SIG-M5 treated with dmso at 0.1 percent for 504 hours (cell line): ENCODE measurements at regions not wholly inside any gene's neighbourhood (a gene's known extent, or its start where the extent isn't known, plus 50 kb on each side); places are given as distances from the start of the nearest gene placed in this dataset.
A peak's percentile ranks its signal among the peaks of the same experiment; 100 is the strongest.

ENCODE experiments used
- DNase-seq: peaks from one replicate; lab custom pipeline; 2025; ENCODE audit not compliant: unreplicated experiment; lab: John Stamatoyannopoulos, UW

- DNase-seq: no peak
Observed at GRCh38 chr20:24339210-24339641, 130.2 kb upstream of the SYNDIG1 start.

- no peak for DNase-seq
Observed at GRCh38 chr20:24337551-24337950, 131.9 kb upstream of the SYNDIG1 start.

- no peak for DNase-seq
Observed at GRCh38 chr20:24337069-24337468, 132.4 kb upstream of the SYNDIG1 start.

GRCh38 chr20:24334830-24335229 lies 134.6 kb upstream of the SYNDIG1 start:
- no peak for DNase-seq

- DNase-seq: no peak
Observed at GRCh38 chr20:24332956-24333355, 136.5 kb upstream of the SYNDIG1 start.

- DNase-seq: no peak
Observed at GRCh38 chr20:24331939-24332338, 137.5 kb upstream of the SYNDIG1 start.

GRCh38 chr20:24328901-24329300 lies 140.5 kb upstream of the SYNDIG1 start:
- DNase-seq: no peak

- DNase-seq: no peak
Observed at GRCh38 chr20:24321973-24322372, 147.5 kb upstream of the SYNDIG1 start.

GRCh38 chr20:24318569-24319352 lies 150.7 kb upstream of the SYNDIG1 start:
- no peak for DNase-seq

- no peak for DNase-seq
Observed at GRCh38 chr20:24317224-24317623, 152.2 kb upstream of the SYNDIG1 start.

GRCh38 chr20:24316731-24317130 lies 152.7 kb upstream of the SYNDIG1 start:
- no peak for DNase-seq

GRCh38 chr20:24314053-24314452 lies 155.4 kb upstream of the SYNDIG1 start:
- DNase-seq: no peak

- DNase-seq: no peak
Observed at GRCh38 chr20:24309596-24309995, 159.8 kb upstream of the SYNDIG1 start.

- DNase-seq: no peak
Observed at GRCh38 chr20:24305371-24305770, 164.1 kb upstream of the SYNDIG1 start.

- DNase-seq: no peak
Observed at GRCh38 chr20:24304291-24304690, 165.1 kb upstream of the SYNDIG1 start.

- DNase-seq: no peak
Observed at GRCh38 chr20:24303393-24304170, 165.8 kb upstream of the SYNDIG1 start.

GRCh38 chr20:24297993-24298392 lies 171.4 kb upstream of the SYNDIG1 start:
- DNase-seq: no peak

GRCh38 chr20:24296477-24297261 lies 172.8 kb upstream of the SYNDIG1 start:
- DNase-seq: no peak

- DNase-seq: no peak
Observed at GRCh38 chr20:24291014-24291413, 178.4 kb upstream of the SYNDIG1 start.

- peak; percentile 47 for DNase-seq
Observed at GRCh38 chr20:24289737-24290481, 179.5 kb upstream of the SYNDIG1 start.

GRCh38 chr20:24283186-24283585 lies 186.2 kb upstream of the SYNDIG1 start:
- no peak for DNase-seq
